Breast epithelium (tissue), 3 donors: ENCODE measurements at regions not wholly inside any gene's neighbourhood (a gene's known extent, or its start where the extent isn't known, plus 50 kb on each side); places are given as distances from the start of the nearest gene placed in this dataset.

Experiments used
- POLR2A ChIP-seq: fragments of 450-650 bp; IDR thresholded peaks from one replicate; pipeline ENCODE4 v1.6.1; 2016; ENCODE audit warnings: antibody characterized with exemption, mild to moderate bottlenecking, moderate library complexity
- POLR2AphosphoS5 ChIP-seq, 3 donors: sonication (generic); formaldehyde crosslinking; IDR thresholded peaks; one replicate each; pipeline ENCODE4 v1.6.1; 2017; ENCODE audit warnings: antibody characterized with exemption in 3 of 3
- TF ChIP-seq, protein P1 (sequence below), 3 donors: fragments of 450-650 bp; IDR thresholded peaks; one replicate each; pipeline ENCODE4 v1.5.1; 2016 to 2017; ENCODE audit warnings: antibody characterized with exemption in 3 of 3, mild to moderate bottlenecking in 3 of 3, moderate library complexity in 3 of 3

DNA sequence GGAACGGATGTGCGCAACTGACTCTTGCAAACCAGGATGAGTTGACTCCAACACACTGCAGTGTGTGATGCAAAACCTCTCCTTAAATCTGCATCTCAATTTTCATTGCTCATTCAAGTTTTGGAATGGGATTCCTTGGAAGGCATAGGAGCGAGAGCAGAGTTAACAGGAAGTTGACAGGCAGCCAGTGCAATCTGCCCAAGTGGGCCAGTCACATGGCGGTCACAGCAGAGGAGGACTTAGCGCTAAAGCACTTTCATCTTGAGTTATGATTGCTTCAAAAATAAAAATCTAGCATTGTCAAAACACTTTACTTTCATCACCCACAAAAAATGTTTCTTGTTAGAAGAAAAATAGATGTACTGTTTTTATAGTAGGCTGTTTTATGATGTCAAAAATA, 439.0 kb downstream of the FBXO15 start:
- TF ChIP-seq, protein P1, sequence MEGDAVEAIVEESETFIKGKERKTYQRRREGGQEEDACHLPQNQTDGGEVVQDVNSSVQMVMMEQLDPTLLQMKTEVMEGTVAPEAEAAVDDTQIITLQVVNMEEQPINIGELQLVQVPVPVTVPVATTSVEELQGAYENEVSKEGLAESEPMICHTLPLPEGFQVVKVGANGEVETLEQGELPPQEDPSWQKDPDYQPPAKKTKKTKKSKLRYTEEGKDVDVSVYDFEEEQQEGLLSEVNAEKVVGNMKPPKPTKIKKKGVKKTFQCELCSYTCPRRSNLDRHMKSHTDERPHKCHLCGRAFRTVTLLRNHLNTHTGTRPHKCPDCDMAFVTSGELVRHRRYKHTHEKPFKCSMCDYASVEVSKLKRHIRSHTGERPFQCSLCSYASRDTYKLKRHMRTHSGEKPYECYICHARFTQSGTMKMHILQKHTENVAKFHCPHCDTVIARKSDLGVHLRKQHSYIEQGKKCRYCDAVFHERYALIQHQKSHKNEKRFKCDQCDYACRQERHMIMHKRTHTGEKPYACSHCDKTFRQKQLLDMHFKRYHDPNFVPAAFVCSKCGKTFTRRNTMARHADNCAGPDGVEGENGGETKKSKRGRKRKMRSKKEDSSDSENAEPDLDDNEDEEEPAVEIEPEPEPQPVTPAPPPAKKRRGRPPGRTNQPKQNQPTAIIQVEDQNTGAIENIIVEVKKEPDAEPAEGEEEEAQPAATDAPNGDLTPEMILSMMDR (IDR thresholded peaks at IDR 0.05), result no peak
- no peak for TF ChIP-seq POLR2A
- no peak for TF ChIP-seq POLR2AphosphoS5 (IDR thresholded peaks at IDR 0.05)
